ENCODE measurements at regions not wholly inside any gene's neighbourhood (a gene's known extent, or its start where the extent isn't known, plus 50 kb on each side); places are given as distances from the start of the nearest gene placed in this dataset.

GRCh38 chr1:114286179-114286578 lies 132.5 kb upstream of the SYT6 start:
- no peak for TF ChIP-seq CTCF (IDR thresholded peaks at IDR 0.05)
- TF ChIP-seq POLR2A (IDR thresholded peaks at IDR 0.05) = no peak

Data from sigmoid colon (tissue), 3 donors.